Naive thymus-derived CD8-positive, alpha-beta T cell (primary cell): ENCODE measurements at regions not wholly inside any gene's neighbourhood (a gene's known extent, or its start where the extent isn't known, plus 50 kb on each side); places are given as distances from the start of the nearest gene placed in this dataset.

Source experiments
- ATAC-seq, 2 donors: fragments of 150-1000 bp; cut with Tn5 transposase in 1 of 2; sonication (Bioruptor Pico), chemical (Tn5 transposase) in 1 of 2; 1 replicate in 1 of 2; 2 replicates in 1 of 2; pipeline ENCODE4 v1.10.0; 2021; ENCODE audit warnings: mild to moderate bottlenecking in 2 of 2, moderate library complexity in 2 of 2
- POLR2A ChIA-PET: fragments of 350-600 bp; sonication (Branson Sonifier 250); formaldehyde crosslinking; loops from one replicate; lab custom pipeline; 2021; ENCODE audit warnings: antibody characterized with exemption; lab: Charles Lee
- DNase-seq, 10 donors: peaks; one replicate each; pipeline versions ENCODE4 v3.0.0 to v3.0.0-alpha.2; 2020 to 2022
- H3K27ac Mint-ChIP-seq, 10 donors: one replicate each; pipeline ENCODE4 v1.8.0; 2020 to 2022; ENCODE audit warnings: mild to moderate bottlenecking in 10 of 10, mixed read lengths in 10 of 10, moderate library complexity in 4 of 10, inconsistent platforms in 1 of 10
- H3K27me3 Mint-ChIP-seq, 5 donors: one replicate each; pipeline ENCODE4 v1.8.0; 2021 to 2022; ENCODE audit warnings: mixed read lengths in 5 of 5
- H3K36me3 Mint-ChIP-seq, 3 donors: one replicate each; pipeline ENCODE4 v1.8.0; 2020 to 2022; ENCODE audit warnings: mixed read lengths in 3 of 3, mild to moderate bottlenecking in 2 of 3, inconsistent platforms in 1 of 3
- H3K4me1 Mint-ChIP-seq, 4 donors: one replicate each; pipeline ENCODE4 v1.8.0; 2021 to 2022; ENCODE audit warnings: mixed read lengths in 4 of 4
- H3K4me3 Mint-ChIP-seq, 10 donors: one replicate each; pipeline ENCODE4 v1.8.0; 2020 to 2022; ENCODE audit warnings: mild to moderate bottlenecking in 10 of 10, mixed read lengths in 10 of 10, moderate library complexity in 6 of 10, inconsistent platforms in 1 of 10
- H3K9me3 Mint-ChIP-seq, 9 donors: one replicate each; pipeline ENCODE4 v1.8.0; 2020 to 2022; ENCODE audit warnings: mixed read lengths in 9 of 9, mild to moderate bottlenecking in 3 of 9, inconsistent platforms in 1 of 9, moderate library complexity in 1 of 9

GRCh38 chr1:80495806-80496205 is 1304.9 kb upstream of the ADGRL2 start:
- POLR2A ChIA-PET, result no interaction called here
- ATAC-seq, result no peak
- no peak overlapping the region for H3K4me3 Mint-ChIP-seq
- no peaks in the 10 kb centered on the region for H3K36me3 Mint-ChIP-seq
- H3K27me3 Mint-ChIP-seq, result no peaks in the 10 kb centered on the region
- H3K4me1 Mint-ChIP-seq, result no peaks in the 10 kb centered on the region
- DNase-seq, result no peak
- H3K9me3 Mint-ChIP-seq, result peaks cover 0 to 13% (median 2%) of the 10 kb centered on the region in 9 donors
- no peak overlapping the region for H3K27ac Mint-ChIP-seq

- Mint-ChIP-seq H3K9me3 (peaks cover 0 to 19% (median 9%) of the 10 kb centered on the region in 9 donors), H3K4me3 (no peak overlapping the region), H3K4me1 (no peaks in the 10 kb centered on the region), H3K27me3 (no peaks in the 10 kb centered on the region), H3K27ac (no peak overlapping the region), H3K36me3 (no peaks in the 10 kb centered on the region)
- no peak for DNase-seq
- no peak for ATAC-seq
- POLR2A ChIA-PET, result no interaction called here
These were observed 1328.6 kb upstream of the ADGRL2 start for GRCh38 chr1:80472145-80472544.

- H3K36me3 Mint-ChIP-seq, result no peaks in the 10 kb centered on the region
- DNase-seq (no peak), ATAC-seq (no peak)
- H3K9me3 Mint-ChIP-seq, result peaks cover 0 to 15% (median 4%) of the 10 kb centered on the region in 9 donors
- H3K27me3 Mint-ChIP-seq, result no peaks in the 10 kb centered on the region
- H3K27ac Mint-ChIP-seq, result no peak overlapping the region
- POLR2A ChIA-PET, result no interaction called here
- H3K4me3 Mint-ChIP-seq, result no peak overlapping the region
- no peaks in the 10 kb centered on the region for H3K4me1 Mint-ChIP-seq
These were observed 1332.4 kb upstream of the ADGRL2 start for GRCh38 chr1:80468356-80468755.

GRCh38 chr1:80462006-80462405 is 1338.7 kb upstream of the ADGRL2 start:
- Mint-ChIP-seq H3K4me3 (no peak overlapping the region), H3K4me1 (no peaks in the 10 kb centered on the region), H3K27ac (no peak overlapping the region), H3K36me3 (no peaks in the 10 kb centered on the region), H3K9me3 (peaks cover 0 to 18% (median 7%) of the 10 kb centered on the region in 9 donors), H3K27me3 (no peaks in the 10 kb centered on the region)
- POLR2A ChIA-PET, result no interaction called here
- ATAC-seq, result no peak
- no peak for DNase-seq

- POLR2A ChIA-PET, result no interaction called here
- H3K4me1 Mint-ChIP-seq, result no peaks in the 10 kb centered on the region
- no peak overlapping the region for H3K4me3 Mint-ChIP-seq
- ATAC-seq (no peak), DNase-seq (no peak)
- no peaks in the 10 kb centered on the region for H3K27me3 Mint-ChIP-seq
- no peak overlapping the region for H3K27ac Mint-ChIP-seq
- H3K9me3 Mint-ChIP-seq, result peaks cover 0 to 13% (median 7%) of the 10 kb centered on the region in 9 donors
- H3K36me3 Mint-ChIP-seq, result no peaks in the 10 kb centered on the region
These were observed 1343.3 kb upstream of the ADGRL2 start for GRCh38 chr1:80457409-80457808.

DNA sequence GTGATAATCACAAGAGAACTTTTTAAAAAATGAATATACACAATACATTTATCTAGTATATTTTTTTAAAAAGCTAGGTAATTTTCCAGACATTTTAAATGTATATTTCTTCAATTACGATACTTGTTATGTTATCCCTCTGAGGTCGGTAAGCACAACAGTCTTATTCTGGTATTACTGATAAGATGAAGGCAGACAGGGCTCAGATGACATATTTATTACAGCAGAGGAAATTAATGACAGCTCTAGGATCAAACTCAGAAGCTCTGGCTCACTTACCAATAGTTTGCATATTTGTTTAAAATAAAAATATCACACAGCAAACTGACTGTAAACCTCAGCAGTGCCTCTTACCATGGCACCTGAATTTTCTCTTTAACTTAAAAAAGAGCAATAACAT is 1347.0 kb upstream of the ADGRL2 start:
- no peak for ATAC-seq
- H3K9me3 Mint-ChIP-seq, result peaks cover 0 to 9% (median 3%) of the 10 kb centered on the region in 9 donors
- no peak overlapping the region for H3K4me3 Mint-ChIP-seq
- H3K27me3 Mint-ChIP-seq, result no peaks in the 10 kb centered on the region
- no peak for DNase-seq
- H3K4me1 Mint-ChIP-seq, result no peaks in the 10 kb centered on the region
- POLR2A ChIA-PET, result no interaction called here
- H3K27ac Mint-ChIP-seq, result no peak overlapping the region
- H3K36me3 Mint-ChIP-seq, result no peaks in the 10 kb centered on the region

- Mint-ChIP-seq H3K36me3 (no peaks in the 10 kb centered on the region), H3K4me3 (no peak overlapping the region), H3K27me3 (no peaks in the 10 kb centered on the region), H3K27ac (no peak overlapping the region), H3K4me1 (no peaks in the 10 kb centered on the region), H3K9me3 (peaks cover 0 to 8% (median 3%) of the 10 kb centered on the region in 9 donors)
- POLR2A ChIA-PET, result no interaction called here
- DNase-seq (no peak), ATAC-seq (no peak)
These were observed 1350.0 kb upstream of the ADGRL2 start for GRCh38 chr1:80450711-80451110.

GRCh38 chr1:80448081-80448480 is 1352.7 kb upstream of the ADGRL2 start:
- ATAC-seq (no peak), DNase-seq (no peak)
- no peaks in the 10 kb centered on the region for H3K36me3 Mint-ChIP-seq
- peaks cover 0 to 9% (median 3%) of the 10 kb centered on the region in 9 donors for H3K9me3 Mint-ChIP-seq
- H3K4me3 Mint-ChIP-seq, result no peak overlapping the region
- no peaks in the 10 kb centered on the region for H3K4me1 Mint-ChIP-seq
- POLR2A ChIA-PET, result no interaction called here
- no peaks in the 10 kb centered on the region for H3K27me3 Mint-ChIP-seq
- H3K27ac Mint-ChIP-seq, result no peak overlapping the region

GRCh38 chr1:80447526-80447925 is 1353.2 kb upstream of the ADGRL2 start:
- ATAC-seq, result no peak
- H3K4me3 Mint-ChIP-seq, result no peak overlapping the region

GRCh38 chr1:80445033-80445432 is 1355.7 kb upstream of the ADGRL2 start:
- Mint-ChIP-seq H3K27me3 (no peaks in the 10 kb centered on the region), H3K36me3 (no peaks in the 10 kb centered on the region), H3K27ac (no peak overlapping the region), H3K9me3 (peaks cover 0 to 11% (median 0%) of the 10 kb centered on the region in 9 donors), H3K4me3 (no peak overlapping the region), H3K4me1 (no peaks in the 10 kb centered on the region)
- POLR2A ChIA-PET, result no interaction called here
- ATAC-seq (no peak), DNase-seq (no peak)

More at GRCh38 chr1:80447526-80447925, 1353.2 kb upstream of the ADGRL2 start:
- Mint-ChIP-seq H3K27me3 (no peaks in the 10 kb centered on the region), H3K27ac (no peak overlapping the region), H3K36me3 (no peaks in the 10 kb centered on the region), H3K9me3 (peaks cover 0 to 9% (median 3%) of the 10 kb centered on the region in 9 donors), H3K4me1 (no peaks in the 10 kb centered on the region)
- no peak for DNase-seq
- POLR2A ChIA-PET, result no interaction called here

- Mint-ChIP-seq H3K9me3 (peaks cover 0 to 11% (median under 1%) of the 10 kb centered on the region in 9 donors), H3K4me1 (no peaks in the 10 kb centered on the region), H3K27me3 (no peaks in the 10 kb centered on the region), H3K36me3 (no peaks in the 10 kb centered on the region), H3K27ac (no peak overlapping the region), H3K4me3 (no peak overlapping the region)
- ATAC-seq (no peak), DNase-seq (no peak)
- POLR2A ChIA-PET, result no interaction called here
These were observed 1356.6 kb upstream of the ADGRL2 start for GRCh38 chr1:80444171-80444570.

DNA sequence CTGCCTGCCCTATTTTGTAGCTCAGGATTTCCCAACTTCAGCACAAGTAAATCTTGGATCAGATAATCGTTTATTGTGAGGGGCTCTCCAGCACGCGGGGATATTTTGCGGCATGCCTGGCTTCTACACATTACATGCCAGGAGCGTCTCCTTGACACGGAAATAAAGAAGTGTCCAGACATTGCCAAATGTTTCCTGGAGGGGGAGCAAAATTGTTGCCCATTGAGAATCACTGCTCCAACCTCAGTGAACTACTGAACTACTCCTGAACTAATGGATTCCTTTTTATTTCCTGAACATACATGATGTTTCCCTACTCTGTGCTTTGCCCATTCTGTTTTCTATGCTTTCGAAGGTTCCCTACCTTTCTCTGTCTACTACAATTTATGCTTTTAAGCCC is 1359.1 kb upstream of the ADGRL2 start:
- no peak for DNase-seq
- POLR2A ChIA-PET, result no interaction called here
- Mint-ChIP-seq H3K4me3 (no peak overlapping the region), H3K4me1 (no peaks in the 10 kb centered on the region), H3K27me3 (no peaks in the 10 kb centered on the region), H3K27ac (no peak overlapping the region), H3K36me3 (no peaks in the 10 kb centered on the region), H3K9me3 (peaks cover 0 to 11% (median 3%) of the 10 kb centered on the region in 9 donors)
- no peak for ATAC-seq

DNA sequence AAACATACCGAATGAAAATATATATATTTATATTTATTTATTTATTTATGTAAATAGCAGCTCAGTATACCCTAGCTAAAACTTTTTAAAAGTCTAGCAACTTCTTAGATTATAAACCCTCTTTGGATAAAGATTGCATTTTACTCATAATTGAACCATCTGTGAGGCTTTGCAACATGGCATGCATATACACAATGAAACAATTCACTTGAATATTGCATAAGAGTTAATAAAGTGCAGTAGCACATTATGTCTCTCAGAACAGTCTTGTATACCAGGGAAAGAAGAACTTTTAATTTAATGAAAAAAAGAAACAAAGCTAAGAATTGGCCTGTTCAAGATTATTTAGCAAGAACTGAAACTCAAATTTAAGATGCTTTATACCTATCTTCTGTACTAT is 1363.9 kb upstream of the ADGRL2 start:
- Mint-ChIP-seq H3K27ac (no peak overlapping the region), H3K4me3 (no peak overlapping the region), H3K4me1 (no peaks in the 10 kb centered on the region), H3K27me3 (no peaks in the 10 kb centered on the region), H3K36me3 (no peaks in the 10 kb centered on the region), H3K9me3 (peaks cover 0 to 19% (median 7%) of the 10 kb centered on the region in 9 donors)
- POLR2A ChIA-PET, result no interaction called here
- DNase-seq, result no peak
- no peak for ATAC-seq

GRCh38 chr1:80427881-80428280 is 1372.9 kb upstream of the ADGRL2 start:
- POLR2A ChIA-PET, result no interaction called here
- peaks cover 2 to 24% (median 10%) of the 10 kb centered on the region in 9 donors for H3K9me3 Mint-ChIP-seq
- ATAC-seq (no peak), DNase-seq (no peak)
- no peak overlapping the region for H3K4me3 Mint-ChIP-seq
- no peak overlapping the region for H3K27ac Mint-ChIP-seq
- H3K36me3 Mint-ChIP-seq, result no peaks in the 10 kb centered on the region
- H3K27me3 Mint-ChIP-seq, result no peaks in the 10 kb centered on the region
- H3K4me1 Mint-ChIP-seq, result no peaks in the 10 kb centered on the region
